HG03095 (cell line): ENCODE measurements at regions not wholly inside any gene's neighbourhood (a gene's known extent, or its start where the extent isn't known, plus 50 kb on each side); places are given as distances from the start of the nearest gene placed in this dataset.

Source experiments
- ATAC-seq: cut with Tn5 transposase; IDR thresholded peaks from one replicate; pipeline ENCODE4 v1.9.1; 2021; ENCODE audit warnings: moderate library complexity; ENCODE audit not compliant: unreplicated experiment

- no peak for ATAC-seq
These were observed 157.9 kb upstream of the ZMIZ1 start for GRCh38 chr10:78910886-78911285.

- ATAC-seq: no peak
These were observed 157.0 kb upstream of the ZMIZ1 start for GRCh38 chr10:78911533-78912340.

GRCh38 chr10:78912361-78913218, 156.2 kb upstream of the ZMIZ1 start:
- no peak for ATAC-seq

- no peak for ATAC-seq
These were observed 155.3 kb upstream of the ZMIZ1 start for GRCh38 chr10:78913219-78914059.

- ATAC-seq: no peak
These were observed 154.7 kb upstream of the ZMIZ1 start for GRCh38 chr10:78914060-78914378.

GRCh38 chr10:78914502-78915189, 154.1 kb upstream of the ZMIZ1 start:
- no peak for ATAC-seq

- ATAC-seq: no peak
These were observed 153.6 kb upstream of the ZMIZ1 start for GRCh38 chr10:78915190-78915518.

- ATAC-seq: no peak
These were observed 152.5 kb upstream of the ZMIZ1 start for GRCh38 chr10:78916227-78916626.

GRCh38 chr10:78919181-78919966, 149.4 kb upstream of the ZMIZ1 start:
- ATAC-seq: no peak

GRCh38 chr10:78920011-78920410, 148.8 kb upstream of the ZMIZ1 start:
- ATAC-seq: no peak

GRCh38 chr10:78921895-78922294, 146.9 kb upstream of the ZMIZ1 start:
- no peak for ATAC-seq

GRCh38 chr10:78923647-78924318, 145.0 kb upstream of the ZMIZ1 start:
- no peak for ATAC-seq

- ATAC-seq: no peak
These were observed 144.3 kb upstream of the ZMIZ1 start for GRCh38 chr10:78924319-78925003.

- ATAC-seq: no peak
These were observed 143.5 kb upstream of the ZMIZ1 start for GRCh38 chr10:78925275-78925674.

- no peak for ATAC-seq
These were observed 142.9 kb upstream of the ZMIZ1 start for GRCh38 chr10:78925800-78926319.

- no peak for ATAC-seq
These were observed 141.3 kb upstream of the ZMIZ1 start for GRCh38 chr10:78927257-78927995.

GRCh38 chr10:78928330-78928729, 140.4 kb upstream of the ZMIZ1 start:
- ATAC-seq: no peak

GRCh38 chr10:78929541-78929940, 139.2 kb upstream of the ZMIZ1 start:
- no peak for ATAC-seq
